Renal cortical epithelial cell (primary cell): ENCODE measurements at regions not wholly inside any gene's neighbourhood (a gene's known extent, or its start where the extent isn't known, plus 50 kb on each side); places are given as distances from the start of the nearest gene placed in this dataset.

Experiments used
- DNase-seq: peaks from one replicate; pipeline ENCODE4 v3.0.0-alpha.2; 2011; ENCODE audit warnings: low read depth

DNA sequence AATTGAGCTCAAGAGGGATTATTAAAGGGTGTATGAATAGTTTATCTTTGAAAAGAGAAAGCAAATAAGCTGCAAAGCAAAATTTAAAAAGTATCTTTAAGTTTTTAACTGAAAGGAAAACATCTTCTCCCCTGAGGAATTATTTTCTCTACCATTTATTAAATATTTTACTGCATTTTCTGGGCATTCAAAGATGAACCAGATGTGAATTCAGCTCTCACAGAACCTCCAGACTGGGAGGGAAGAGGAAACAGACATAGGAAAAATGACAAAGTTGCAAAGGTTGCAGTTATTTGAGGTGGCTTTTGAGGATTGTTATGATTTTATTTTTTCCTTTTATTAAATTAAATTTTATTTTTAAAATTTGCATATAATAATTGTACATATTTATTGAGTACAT lies 122.7 kb upstream of the SESN3 start:
- DNase-seq, result no peak

DNA sequence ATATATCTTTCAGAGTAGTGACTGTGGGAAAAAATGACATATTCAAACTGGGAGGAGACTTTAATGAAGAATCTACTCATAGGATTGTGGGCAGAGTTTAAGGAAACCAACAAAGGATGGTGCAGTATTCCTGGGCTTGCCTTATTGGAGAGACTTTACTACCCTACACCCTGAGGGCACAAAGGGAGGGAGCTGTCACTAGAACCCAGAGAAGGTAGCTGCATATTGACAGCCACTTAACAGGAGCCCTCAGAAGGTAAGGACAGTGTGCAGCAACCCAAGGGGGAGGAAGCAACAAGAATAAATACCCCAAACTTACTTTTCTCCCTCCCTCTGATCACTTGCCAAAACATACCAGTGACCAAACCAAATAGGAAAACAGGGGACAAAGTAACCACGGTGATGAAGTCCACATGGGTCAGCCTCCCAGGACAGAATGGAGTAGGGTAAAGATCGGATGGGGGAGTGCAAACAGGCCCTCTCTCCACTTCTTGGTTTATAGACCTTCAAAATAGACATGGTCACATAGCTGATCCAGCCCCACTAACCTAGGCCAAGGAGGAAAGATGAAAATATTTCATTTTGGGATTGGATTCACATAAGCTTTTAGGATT lies 121.8 kb upstream of the SESN3 start:
- no peak for DNase-seq

DNA sequence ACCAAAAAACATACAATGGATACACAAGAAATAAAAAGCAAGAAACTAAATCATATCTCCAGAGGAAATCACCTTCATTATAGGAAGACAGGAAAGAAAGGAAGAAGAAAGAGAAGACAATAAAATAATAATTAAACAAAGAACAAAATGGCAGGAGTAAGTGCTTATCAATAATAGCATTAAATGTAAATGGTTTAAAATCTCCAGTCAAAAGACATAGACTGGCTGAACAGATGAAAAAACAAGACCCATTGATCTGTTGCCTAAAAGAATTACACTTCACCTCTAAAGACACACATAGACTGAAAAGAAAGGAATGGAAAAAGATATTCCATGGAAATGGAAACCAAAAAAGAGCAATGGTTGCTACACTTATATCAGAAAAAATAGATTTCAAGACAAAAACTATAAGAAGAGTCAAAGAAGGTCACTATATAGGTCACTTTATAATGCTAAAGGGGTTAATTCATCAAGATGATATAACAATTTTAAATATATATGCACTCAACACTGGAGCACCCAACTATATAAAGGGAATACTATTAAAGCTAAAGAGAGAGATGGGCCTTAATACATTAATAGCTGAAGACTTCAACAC lies 118.4 kb upstream of the SESN3 start:
- no peak for DNase-seq

DNA sequence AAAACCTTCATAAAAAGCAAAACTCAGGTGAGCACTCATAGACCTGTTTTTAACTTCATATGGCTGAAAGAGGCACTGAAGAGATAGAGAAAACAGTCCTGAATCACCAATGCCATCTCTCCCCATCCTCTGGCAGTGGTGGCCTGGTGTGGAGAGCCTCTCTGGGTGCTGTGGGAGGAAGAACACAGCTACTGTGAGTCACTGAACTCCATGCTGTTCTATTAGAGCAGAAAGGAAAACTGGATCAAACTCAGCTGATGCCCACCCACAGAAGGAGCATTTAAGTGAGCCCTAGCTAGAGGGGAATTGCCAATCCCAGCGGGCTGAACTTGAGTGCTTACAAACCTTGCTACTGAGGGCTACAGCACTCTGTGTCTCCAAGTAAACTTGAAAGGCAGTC lies 115.3 kb upstream of the SESN3 start:
- no peak for DNase-seq

DNA sequence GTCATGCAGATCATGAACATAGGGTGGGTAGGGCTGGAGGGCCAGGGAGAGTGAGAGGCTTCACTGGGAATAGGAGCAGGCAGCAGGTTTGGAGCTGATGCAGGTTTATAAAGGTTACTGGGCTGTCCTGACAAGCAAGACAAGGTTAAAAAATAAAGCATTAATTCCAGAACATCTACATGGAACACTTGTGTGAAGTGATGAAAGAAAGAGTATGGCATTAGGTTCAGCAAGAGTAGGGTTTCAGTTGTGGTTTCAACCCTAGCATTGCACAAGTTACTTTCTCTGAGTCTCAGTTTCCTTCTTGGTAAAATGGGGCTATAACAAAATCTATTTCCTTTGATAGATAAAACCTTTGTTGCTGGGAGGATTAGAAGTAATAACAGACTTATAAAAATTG lies 114.6 kb upstream of the SESN3 start:
- no peak for DNase-seq

DNA sequence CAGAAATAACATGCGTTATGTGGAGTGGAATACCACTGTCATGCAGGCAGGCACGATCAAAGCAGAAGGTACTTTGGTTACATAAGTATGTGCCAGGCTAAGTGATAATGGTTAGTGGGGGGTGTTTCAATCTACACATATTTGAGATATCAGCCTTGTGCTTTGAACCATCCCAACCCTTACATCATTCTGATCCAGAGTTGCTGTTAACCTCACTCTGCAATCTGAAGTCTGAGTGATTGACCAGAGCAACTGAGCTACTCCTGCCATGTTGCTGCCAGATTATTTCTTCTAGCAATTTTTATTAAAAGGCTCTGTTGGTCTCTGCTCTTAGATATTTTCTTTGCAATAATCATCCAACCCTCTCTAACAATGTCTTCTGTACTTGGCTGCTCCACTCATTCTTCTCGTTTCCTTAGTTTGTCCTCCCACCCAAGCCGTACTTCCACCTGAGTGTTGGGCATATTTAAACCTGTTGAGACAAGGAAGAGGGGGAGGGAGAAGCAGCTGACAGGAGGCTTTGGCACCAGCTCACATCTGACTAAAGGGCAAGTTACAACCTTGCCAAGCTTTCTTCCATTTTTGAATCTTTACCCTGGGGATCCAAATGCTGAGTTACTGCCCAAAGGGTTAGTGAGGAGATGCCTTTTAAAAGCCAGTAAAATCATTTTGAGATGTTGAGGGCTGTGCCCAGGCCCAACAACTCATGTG lies 114.1 kb upstream of the SESN3 start:
- no peak for DNase-seq

DNA sequence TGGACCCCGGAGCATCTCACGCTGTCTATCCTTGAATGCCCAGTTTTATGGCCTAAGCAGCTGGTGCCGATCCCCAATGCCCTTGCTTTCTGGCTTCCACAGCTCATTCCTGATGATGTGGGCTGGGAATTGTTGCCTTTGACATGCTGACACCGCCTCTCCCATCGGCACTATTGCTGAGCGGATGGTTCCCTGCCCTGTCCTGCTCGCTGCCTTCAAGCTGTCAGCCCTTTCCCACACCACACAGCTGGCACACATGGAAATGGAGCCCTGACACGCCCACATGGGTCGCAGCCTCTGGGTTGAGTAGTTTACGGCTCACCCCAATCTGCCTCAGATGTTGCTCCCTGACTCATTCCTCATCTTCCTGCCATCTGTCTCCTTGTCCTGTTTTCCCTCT lies 110.2 kb upstream of the SESN3 start:
- DNase-seq, result no peak

DNA sequence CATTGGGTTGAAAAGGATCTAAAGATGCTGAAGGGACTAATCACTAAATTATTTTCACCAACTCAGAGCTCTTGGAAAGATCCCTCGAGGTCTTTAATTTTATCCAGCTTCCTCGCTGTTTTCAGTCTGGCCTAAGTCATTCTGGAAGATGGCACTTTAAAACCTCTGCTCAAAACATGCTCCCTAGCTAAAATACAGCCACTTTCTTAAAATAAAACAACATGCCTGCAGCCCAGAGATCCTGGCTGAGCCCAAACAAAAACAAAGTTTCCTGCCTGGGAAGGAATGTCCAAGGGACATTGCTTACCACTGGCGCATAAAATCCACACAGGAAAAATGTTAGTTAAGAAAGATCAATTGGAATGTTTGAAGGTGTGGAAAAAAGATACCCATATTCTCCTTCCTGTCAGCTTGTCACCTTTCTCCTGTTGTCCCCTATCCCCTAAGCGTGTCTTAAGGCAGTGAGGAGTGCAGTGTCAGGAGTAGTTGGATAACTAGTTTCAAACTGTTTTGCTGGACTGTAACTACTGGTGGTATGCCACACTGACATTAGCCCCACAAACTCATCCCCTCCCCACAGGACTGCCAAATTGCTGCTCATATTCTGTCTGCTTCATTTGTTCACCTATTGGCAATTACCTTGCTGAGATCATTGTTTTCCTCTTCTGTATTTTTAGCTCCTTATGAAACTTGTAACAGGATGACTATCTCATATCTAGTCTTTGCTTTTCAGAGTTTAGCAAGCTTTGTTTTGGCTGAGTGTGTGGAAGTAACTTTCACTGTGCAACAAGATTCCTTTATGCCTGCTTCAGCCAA lies 108.3 kb upstream of the SESN3 start:
- peak; percentile 29 for DNase-seq

DNA sequence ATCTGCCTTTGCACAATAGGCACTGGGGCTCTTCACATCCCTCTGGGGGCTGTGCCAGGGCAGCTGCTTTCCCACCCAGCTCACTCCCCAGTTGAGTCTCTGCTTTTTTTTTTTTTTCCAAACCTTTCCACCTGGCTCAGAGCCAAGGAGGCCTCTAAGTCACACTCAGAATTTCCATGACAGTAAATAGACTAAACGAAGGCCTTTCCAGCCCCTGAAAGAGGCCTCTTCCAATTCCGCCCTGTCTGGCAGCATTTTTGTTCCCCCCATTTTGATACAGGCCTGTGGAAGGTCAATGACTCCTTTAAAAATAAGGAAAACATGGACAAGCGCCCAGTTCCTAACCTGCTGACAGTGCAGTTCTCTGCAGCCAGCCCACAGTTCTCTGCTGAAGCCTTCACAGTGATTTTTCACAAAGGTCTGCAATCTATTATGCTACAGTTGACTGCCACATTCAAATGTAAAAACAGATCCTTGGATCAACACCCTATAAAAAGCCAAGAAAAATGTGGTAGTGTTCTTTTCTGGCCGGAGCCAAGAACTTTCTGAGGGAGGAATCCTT lies 107.5 kb upstream of the SESN3 start:
- DNase-seq, result peak; percentile 57

DNA sequence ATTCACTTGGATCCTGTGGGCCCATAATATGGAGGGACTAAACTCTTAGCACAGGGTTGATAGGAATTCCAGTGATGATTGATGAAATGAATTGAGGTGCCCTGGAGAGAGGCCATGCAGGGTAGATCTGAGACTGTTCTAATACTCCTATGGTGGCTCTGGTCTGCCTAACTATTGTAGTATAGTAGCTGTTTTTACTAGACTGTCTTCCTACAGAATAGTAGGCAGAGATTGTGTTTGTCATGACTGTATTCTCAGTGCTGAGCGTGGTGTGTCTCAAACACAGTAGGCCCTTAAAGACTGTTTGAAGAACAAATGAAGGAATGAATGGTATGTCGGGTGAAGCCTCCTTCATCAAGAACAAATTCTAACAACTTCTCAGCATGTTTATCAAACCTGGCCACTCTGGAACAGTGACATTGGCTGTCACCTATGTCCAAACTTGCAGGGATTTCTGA lies 107.0 kb upstream of the SESN3 start:
- peak; percentile 25 for DNase-seq

DNA sequence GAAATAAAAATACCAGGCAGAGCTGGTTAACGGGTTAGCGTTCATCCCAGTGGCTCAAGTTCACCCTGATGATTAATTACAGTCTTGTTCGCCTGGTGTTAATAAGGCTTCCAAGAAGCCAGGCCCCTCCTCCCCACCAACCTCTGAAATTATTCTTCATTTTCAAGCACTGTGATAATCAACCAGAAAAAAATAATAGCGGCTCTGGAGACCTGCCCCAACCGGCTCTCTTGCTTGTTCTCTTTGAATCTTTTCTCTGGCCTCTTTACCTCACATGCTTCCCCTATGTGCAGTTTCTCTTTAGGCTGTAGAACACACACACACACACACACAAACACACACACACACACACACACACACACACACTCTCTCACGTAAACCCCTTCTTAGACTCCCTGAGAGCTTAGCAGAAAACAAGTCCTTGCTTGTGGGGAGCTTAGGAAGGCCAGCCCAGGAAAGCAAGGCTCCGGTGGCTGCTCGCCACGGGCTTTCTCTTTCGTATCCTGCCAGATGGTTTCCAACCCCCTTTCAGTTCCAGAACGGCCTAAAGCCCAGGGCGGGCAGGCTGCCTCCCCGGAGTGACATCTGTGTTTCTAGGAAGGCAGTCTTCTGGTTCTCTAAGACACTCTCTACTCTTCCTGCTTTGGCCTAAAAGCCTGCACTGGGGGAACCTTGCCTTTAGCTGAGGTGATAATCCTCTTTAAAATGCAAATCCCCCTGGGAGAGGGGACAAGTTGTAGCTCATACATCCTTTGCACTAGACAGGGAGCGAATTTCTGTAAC lies 106.4 kb upstream of the SESN3 start:
- peak; percentile 29 for DNase-seq

DNA sequence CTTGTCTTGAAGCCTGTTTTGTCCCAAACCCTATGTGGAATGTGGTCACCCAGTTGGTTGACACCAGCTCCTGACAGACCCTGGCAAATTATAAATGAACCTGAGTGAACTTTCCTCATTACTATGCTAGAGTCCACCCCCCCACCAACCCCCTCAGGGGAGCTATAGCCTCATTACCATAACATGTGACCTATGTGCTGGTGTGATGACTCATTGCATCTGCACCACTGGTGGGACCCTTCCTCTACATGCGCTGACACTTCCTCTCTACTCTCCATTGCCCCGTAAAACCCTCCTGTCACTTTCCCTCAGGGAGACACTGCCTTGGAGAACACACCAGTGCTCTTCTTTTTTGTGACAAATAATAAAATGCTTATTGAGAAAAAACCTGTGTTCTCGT lies 105.0 kb upstream of the SESN3 start:
- DNase-seq, result peak; percentile 42

DNA sequence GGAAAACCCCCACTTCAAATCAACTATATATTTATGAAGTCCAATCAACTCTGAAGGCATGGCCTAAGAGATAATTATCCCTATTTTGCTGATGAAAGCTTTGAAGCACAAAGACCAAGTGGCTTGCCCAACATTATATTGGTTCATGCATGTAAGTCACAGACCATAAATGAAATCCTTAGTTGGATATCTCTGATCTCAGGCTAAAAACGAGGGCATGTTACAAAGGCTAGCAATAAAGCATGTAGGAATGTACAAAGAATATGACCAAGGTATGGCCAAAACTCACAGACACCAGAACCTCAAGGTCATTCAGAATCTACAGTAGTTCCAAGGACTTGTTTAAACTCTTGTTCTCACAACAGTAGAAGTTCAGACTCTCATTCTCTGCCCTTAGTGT lies 100.2 kb upstream of the SESN3 start:
- no peak for DNase-seq

DNA sequence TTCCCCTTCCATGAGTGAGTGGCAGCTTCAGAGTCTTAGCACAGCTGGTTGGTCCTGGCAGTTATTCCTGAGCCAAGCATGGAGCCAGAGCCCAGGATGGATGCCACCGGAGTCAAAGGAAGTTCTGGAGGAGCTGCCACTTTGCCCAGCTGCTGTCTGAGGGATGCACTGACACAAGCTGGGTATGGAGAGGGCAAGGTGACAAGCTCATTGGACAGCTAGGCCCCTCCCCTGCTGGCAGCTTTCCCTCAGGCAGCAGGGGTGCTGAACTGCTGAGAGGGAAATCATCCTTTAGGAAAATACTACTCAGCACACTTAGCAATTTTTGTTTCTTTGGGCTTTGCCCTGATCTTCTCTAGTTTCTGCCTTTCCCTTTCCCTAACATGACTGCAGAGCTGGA lies 99.3 kb upstream of the SESN3 start:
- no peak for DNase-seq

DNA sequence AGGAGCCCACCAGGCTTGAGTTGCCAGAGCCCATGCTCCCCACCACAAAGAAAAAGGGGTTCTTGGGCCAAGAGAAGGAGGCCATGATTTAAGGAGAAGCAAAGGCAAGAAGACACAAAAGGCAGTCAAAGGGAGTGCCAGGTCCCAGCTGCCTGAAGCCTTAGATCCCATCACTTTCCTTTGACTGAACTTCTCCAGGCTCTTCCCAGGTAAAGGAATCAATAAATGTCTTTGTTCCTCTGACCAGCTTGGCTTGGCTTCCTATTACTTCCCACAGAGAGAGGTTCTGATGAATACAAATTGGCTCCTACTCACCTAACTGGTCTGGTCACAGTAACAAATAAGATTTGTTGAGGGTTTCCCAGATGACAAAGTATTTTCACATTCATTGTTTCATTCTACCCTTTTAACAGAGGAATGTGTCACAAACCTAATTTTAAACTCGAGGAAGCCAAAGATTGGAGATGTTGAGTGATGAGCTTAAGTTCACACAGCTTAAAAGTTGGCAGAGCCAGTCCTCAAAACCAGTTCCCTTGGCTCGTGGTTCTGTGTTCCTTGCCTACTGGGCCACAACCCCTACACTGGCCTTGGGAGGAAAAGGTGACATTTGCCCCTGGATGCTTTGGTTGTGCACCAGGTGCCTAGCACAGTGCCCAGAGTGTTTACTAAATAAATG lies 96.4 kb upstream of the SESN3 start:
- DNase-seq, result no peak

DNA sequence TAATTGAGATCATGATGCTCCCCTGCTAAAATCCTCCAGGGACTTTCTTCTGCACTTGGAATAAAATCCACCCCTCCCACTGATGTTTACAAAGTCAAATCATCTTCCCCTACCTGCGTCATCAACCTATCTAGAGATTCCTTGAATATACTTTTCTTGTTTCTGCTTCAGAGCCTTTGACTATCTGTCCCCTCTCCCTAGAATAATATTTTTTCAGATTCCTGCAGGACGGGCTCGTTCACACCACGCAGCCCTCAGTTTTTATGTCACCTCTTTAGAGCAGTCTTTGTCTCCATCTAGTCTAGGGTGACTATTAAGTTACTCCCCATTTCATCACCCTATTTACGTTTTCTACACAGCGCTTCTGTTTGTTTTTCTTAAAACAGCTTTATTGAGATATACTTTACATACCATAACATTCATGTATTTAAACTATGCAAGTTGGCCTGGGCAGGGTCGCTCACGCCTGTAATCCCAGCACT lies 94.8 kb upstream of the SESN3 start:
- no peak for DNase-seq

DNA sequence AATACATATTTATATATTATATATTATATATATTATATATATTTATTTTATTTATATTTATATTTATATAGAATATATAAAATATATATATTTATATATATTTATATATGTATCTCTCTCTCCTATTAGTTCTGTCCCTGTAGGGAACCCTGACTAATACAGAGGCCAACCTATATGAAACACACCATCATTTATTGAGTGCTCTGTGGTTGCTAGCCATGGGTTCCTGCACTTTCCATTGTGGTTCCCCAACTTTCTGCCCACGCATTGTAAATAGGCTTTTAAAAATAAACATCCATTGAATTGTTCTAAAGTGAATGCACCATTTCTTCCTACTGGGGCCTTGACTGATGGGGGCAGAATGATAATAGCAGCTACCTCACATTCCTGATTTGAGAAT lies 93.8 kb upstream of the SESN3 start:
- DNase-seq, result no peak

DNA sequence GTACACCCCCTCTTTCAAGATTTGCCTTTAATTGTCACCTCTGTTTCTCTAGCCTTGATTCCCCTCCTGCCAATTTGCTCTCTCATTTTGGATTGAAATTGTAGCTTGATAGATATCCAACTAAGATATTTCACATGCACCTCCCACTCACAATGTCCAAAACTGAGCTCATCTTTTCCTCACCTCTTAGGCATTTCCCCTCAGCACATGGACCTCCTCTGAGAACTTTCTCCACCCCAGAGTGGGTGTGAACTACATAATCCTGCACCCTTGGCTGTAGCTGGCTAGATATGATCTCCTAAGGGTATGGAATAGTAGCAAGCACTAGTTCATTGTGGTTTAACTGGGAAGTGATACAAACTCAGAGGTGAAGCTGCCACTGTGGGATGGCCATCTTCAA lies 91.5 kb upstream of the SESN3 start:
- no peak for DNase-seq

DNA sequence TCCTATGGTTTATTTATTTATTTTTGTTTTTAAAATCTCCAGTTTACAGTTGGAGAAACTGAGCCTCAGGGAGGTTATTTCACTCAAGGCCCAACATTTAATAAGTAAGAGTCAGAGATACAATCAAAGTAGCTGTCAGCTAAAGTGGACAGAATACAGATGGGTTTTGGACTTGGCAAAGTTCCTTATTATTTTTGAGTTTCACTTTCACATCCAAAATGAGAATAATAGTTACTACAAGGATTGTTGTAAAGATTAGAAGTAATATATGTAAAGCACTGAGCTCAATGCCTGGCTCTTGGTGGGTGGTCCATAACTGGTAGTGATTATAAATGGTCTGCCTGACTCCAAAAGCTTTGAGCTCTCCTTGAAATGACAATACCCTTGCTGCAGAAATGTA lies 87.5 kb upstream of the SESN3 start:
- no peak for DNase-seq

DNA sequence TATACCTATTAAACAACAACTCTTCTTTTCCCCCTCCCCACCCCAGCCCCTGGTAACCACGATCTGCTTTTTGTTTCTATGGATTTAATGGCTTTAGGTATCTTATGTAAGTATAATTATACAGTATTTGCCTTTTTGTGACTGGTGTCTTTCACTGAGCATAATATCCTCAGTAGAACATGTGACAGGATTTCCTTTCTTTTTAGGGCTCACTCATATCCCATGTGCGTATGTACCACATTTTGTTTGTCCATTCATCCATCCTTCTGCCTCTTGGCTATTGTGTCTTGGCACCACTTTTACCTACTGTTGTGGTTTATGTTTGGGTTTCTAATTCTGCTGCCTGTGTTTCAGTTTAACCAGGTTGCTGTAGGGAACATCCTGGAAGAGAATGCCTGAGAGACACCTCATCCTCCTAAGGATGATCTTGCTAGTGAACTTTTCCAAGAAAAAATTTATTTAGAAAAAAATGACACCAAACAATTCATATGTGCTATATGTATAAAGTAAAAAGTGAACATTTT lies 77.6 kb upstream of the SESN3 start:
- DNase-seq, result peak; percentile 41
